CD14-positive monocyte (primary cell): ENCODE measurements at regions not wholly inside any gene's neighbourhood (a gene's known extent, or its start where the extent isn't known, plus 50 kb on each side); places are given as distances from the start of the nearest gene placed in this dataset.

Experiments
- DNase-seq, 3 donors: peaks; one replicate each; pipeline ENCODE4 v3.0.0-alpha.2; 2011 to 2022
- H2AFZ ChIP-seq: 2 replicates; pipeline ENCODE4 v1.6.0; 2012; ENCODE audit warnings: mild to moderate bottlenecking, low read depth, low read length, inconsistent platforms; ENCODE audit not compliant: insufficient read depth, poor library complexity, severe bottlenecking
- H3K27ac ChIP-seq, 2 donors: 1 replicate in 1 of 2; 2 replicates in 1 of 2; pipeline ENCODE4 v1.5.1; 2012 to 2013; ENCODE audit warnings: low read length in 2 of 2, control low read depth in 1 of 2, inconsistent platforms in 1 of 2, low read depth in 1 of 2, mild to moderate bottlenecking in 1 of 2
- H3K27me3 ChIP-seq, 2 donors: one replicate each; pipeline versions ENCODE4 v1.6.0 to v1.6.1; 2011 to 2013; ENCODE audit warnings: low read length in 2 of 2; ENCODE audit not compliant: control insufficient read depth in 2 of 2, insufficient read depth in 2 of 2
- H3K36me3 ChIP-seq, 2 donors: replicated peaks in 1 of 2; 1 replicate in 1 of 2; 2 replicates in 1 of 2; pipeline versions ENCODE4 v1.5.1 to v1.6.1; 2012 to 2013; ENCODE audit warnings: low read length in 2 of 2, control low read depth in 1 of 2, inconsistent platforms in 1 of 2, mild to moderate bottlenecking in 1 of 2; ENCODE audit not compliant: insufficient read depth in 2 of 2, control insufficient read depth in 1 of 2
- H3K4me1 ChIP-seq, 2 donors: 1 replicate in 1 of 2; 2 replicates in 1 of 2; pipeline versions ENCODE4 v1.5.1 to v1.6.1; 2012 to 2013; ENCODE audit warnings: low read length in 2 of 2, control low read depth in 1 of 2, inconsistent platforms in 1 of 2, mild to moderate bottlenecking in 1 of 2, moderate library complexity in 1 of 2; ENCODE audit not compliant: insufficient read depth in 2 of 2, control insufficient read depth in 1 of 2
- H3K4me2 ChIP-seq: replicated peaks from 2 replicates; pipeline ENCODE3; 2012; ENCODE audit warnings: low read length, moderate library complexity, mild to moderate bottlenecking; ENCODE audit not compliant: poor library complexity, severe bottlenecking; ENCODE audit errors: extremely low read depth
- H3K4me3 ChIP-seq, 3 experiments: fragments of 200-600 bp in 1 of 3; sonication (generic) in 1 of 3; replicated peaks in 1 of 3; 1 replicate in 2 of 3; 2 replicates in 1 of 3; pipeline ENCODE4 v1.5.1; 2011 to 2013; ENCODE audit warnings: low read length in 3 of 3, mild to moderate bottlenecking in 3 of 3, control low read depth in 2 of 3, low read depth in 2 of 3, inconsistent platforms in 1 of 3, moderate library complexity in 1 of 3
- H3K79me2 ChIP-seq: 2 replicates; pipeline ENCODE4 v1.6.0; 2012; ENCODE audit warnings: mild to moderate bottlenecking, control low read depth, inconsistent platforms, low read length, moderate library complexity; ENCODE audit not compliant: insufficient read depth
- H3K9ac ChIP-seq: 2 replicates; pipeline ENCODE4 v1.6.0; 2017; ENCODE audit warnings: low read length, mild to moderate bottlenecking; ENCODE audit not compliant: insufficient read depth, poor library complexity, severe bottlenecking
- H3K9me3 ChIP-seq, 2 donors: replicated peaks in 1 of 2; 1 replicate in 1 of 2; 2 replicates in 1 of 2; pipeline versions ENCODE4 v1.5.1 to v1.6.1; 2012 to 2013; ENCODE audit warnings: low read length in 2 of 2, control low read depth in 1 of 2; ENCODE audit not compliant: control insufficient read depth in 1 of 2, insufficient read depth in 1 of 2
- H4K20me1 ChIP-seq: 2 replicates; pipeline ENCODE4 v1.6.0; 2012; ENCODE audit warnings: mild to moderate bottlenecking, low read length, control low read depth, moderate library complexity; ENCODE audit not compliant: insufficient read depth
- H3K27ac Mint-ChIP-seq, 7 donors: one replicate each; pipeline ENCODE4 v1.8.0; 2020; ENCODE audit warnings: mild to moderate bottlenecking in 7 of 7, mixed read lengths in 7 of 7, moderate library complexity in 6 of 7, inconsistent platforms in 2 of 7
- H3K27me3 Mint-ChIP-seq, 3 donors: one replicate each; pipeline ENCODE4 v1.8.0; 2021 to 2022; ENCODE audit warnings: low read depth in 3 of 3, mild to moderate bottlenecking in 3 of 3, mixed read lengths in 3 of 3, moderate library complexity in 3 of 3, inconsistent platforms in 1 of 3
- H3K36me3 Mint-ChIP-seq, 2 donors: one replicate each; pipeline ENCODE4 v1.8.0; 2020; ENCODE audit warnings: mixed read lengths in 2 of 2, inconsistent platforms in 1 of 2, mild to moderate bottlenecking in 1 of 2
- H3K4me1 Mint-ChIP-seq: one replicate; pipeline ENCODE4 v1.8.0; 2020; ENCODE audit warnings: mild to moderate bottlenecking, mixed read lengths
- H3K4me3 Mint-ChIP-seq, 2 donors: one replicate each; pipeline ENCODE4 v1.8.0; 2020; ENCODE audit warnings: mild to moderate bottlenecking in 2 of 2, mixed read lengths in 2 of 2, moderate library complexity in 1 of 2
- H3K9me3 Mint-ChIP-seq, 7 donors: one replicate each; pipeline ENCODE4 v1.8.0; 2020 to 2022; ENCODE audit warnings: mixed read lengths in 7 of 7, mild to moderate bottlenecking in 6 of 7, moderate library complexity in 6 of 7, inconsistent platforms in 2 of 7
- CTCF ChIP-seq: fragments of 200-600 bp; IDR thresholded peaks from one replicate; pipeline ENCODE4 v1.8.0; 2022; ENCODE audit warnings: antibody characterized with exemption, mild to moderate bottlenecking
- WGBS: methylation state at CpG from one replicate; pipeline ENCODE4 v1.1.5; 2013; ENCODE audit warnings: missing lambda C conversion rate; ENCODE audit not compliant: insufficient coverage; 5-methylcytosine and 5-hydroxymethylcytosine counted together
- intact Hi-C, 2 donors: fragments of 100-400 bp; cut with micrococcal nuclease; formaldehyde crosslinking; loops; one replicate each; pipeline versions ENCODE4 v1.15.0 to v1.15.1; 2023

- Histone ChIP-seq H3K27me3 (no peaks in the 10 kb centered on the region), H3K79me2 (no peaks in the 10 kb centered on the region), H3K9ac (no peak overlapping the region), H3K4me2 (no peak overlapping the region), H3K36me3 (no peaks in the 10 kb centered on the region), H3K4me3 (no peak overlapping the region), H3K9me3 (no peaks in the 10 kb centered on the region), H3K4me1 (peaks cover 17% of the 10 kb centered on the region in 2 donors), H3K27ac (no peak overlapping the region), H4K20me1 (no peaks in the 10 kb centered on the region), H2AFZ (no peak overlapping the region)
- H3K4me3 Mint-ChIP-seq: no peak overlapping the region
- no peaks in the 10 kb centered on the region for H3K27me3 Mint-ChIP-seq
- peaks cover 18% of the 10 kb centered on the region for H3K4me1 Mint-ChIP-seq
- intact Hi-C loops: loop anchor here in 1 of 2 donors (10.0 kb wide), 1 partner anchor 100 kb away; no protein-coding TSS in a partner anchor
- peaks cover 0 to 2% of the 10 kb centered on the region in 2 donors for H3K36me3 Mint-ChIP-seq
- TF ChIP-seq CTCF: no peak
- peak in 2 of 3 donors; percentile 19 to 68 for DNase-seq
- 88% methylated on average over 1 of the region's 2 CpGs for WGBS
- peaks cover 0 to 3% (median 1%) of the 10 kb centered on the region in 7 donors for H3K9me3 Mint-ChIP-seq
- H3K27ac Mint-ChIP-seq: peak overlapping the region in 1 of 7 donors; percentile 68
These were observed 179.7 kb upstream of the ACVR2A start for GRCh38 chr2:147665105-147665504.

- Histone ChIP-seq H3K4me2 (peak overlapping the region; percentile 61), H4K20me1 (no peaks in the 10 kb centered on the region), H3K36me3 (no peaks in the 10 kb centered on the region), H3K4me1 (peaks cover 17% of the 10 kb centered on the region in 2 donors), H3K4me3 (peak overlapping the region in 2 of 3 experiments; percentile 27 to 51), H3K27ac (peak overlapping the region in 1 of 2 donors; percentile 67), H3K27me3 (no peaks in the 10 kb centered on the region), H3K79me2 (no peaks in the 10 kb centered on the region), H2AFZ (peak overlapping the region; percentile 56), H3K9me3 (no peaks in the 10 kb centered on the region), H3K9ac (no peak overlapping the region)
- Mint-ChIP-seq H3K27ac (peak overlapping the region in 3 of 7 donors; percentile 28 to 64 (median 54)), H3K9me3 (peaks cover 0 to 3% (median 0%) of the 10 kb centered on the region in 7 donors), H3K4me1 (peaks cover 20% of the 10 kb centered on the region), H3K27me3 (no peaks in the 10 kb centered on the region), H3K4me3 (peak overlapping the region; percentile 47 to 60), H3K36me3 (peaks cover 0 to 3% of the 10 kb centered on the region in 2 donors)
- WGBS: 71% methylated on average over 2 of the region's 2 CpGs
- no peak for TF ChIP-seq CTCF
- intact Hi-C loops: loop anchor here in 1 of 2 donors (10.0 kb wide), 1 partner anchor 99 kb away; no protein-coding TSS in a partner anchor
- peak; percentile 13 to 57 (median 14) for DNase-seq
These were observed 180.9 kb upstream of the ACVR2A start for GRCh38 chr2:147663962-147664361.
